Osteoblast (primary cell): ENCODE measurements at regions not wholly inside any gene's neighbourhood (a gene's known extent, or its start where the extent isn't known, plus 50 kb on each side); places are given as distances from the start of the nearest gene placed in this dataset.

Source experiments
- DNase-seq: peaks from one replicate; pipeline ENCODE4 v3.0.0; 2011; ENCODE audit warnings: low spot score, mixed read lengths; ENCODE audit not compliant: insufficient read length; ENCODE audit errors: missing footprints
- H2AFZ ChIP-seq: 2 replicates; pipeline ENCODE4 v1.6.0; 2011; ENCODE audit warnings: mild to moderate bottlenecking, low read length
- H3K27ac ChIP-seq: 2 replicates; pipeline ENCODE4 v1.5.1; 2011; ENCODE audit warnings: mild to moderate bottlenecking, low read depth, low read length, moderate library complexity
- H3K27me3 ChIP-seq: 2 replicates; pipeline ENCODE4 v1.6.0; 2012; ENCODE audit warnings: mild to moderate bottlenecking, control low read depth, inconsistent platforms, low read length, moderate library complexity; ENCODE audit not compliant: insufficient read depth
- H3K36me3 ChIP-seq: 2 replicates; pipeline ENCODE4 v1.5.1; 2011; ENCODE audit warnings: mild to moderate bottlenecking, low read length, control low read depth, moderate library complexity; ENCODE audit not compliant: insufficient read depth
- H3K4me1 ChIP-seq: 2 replicates; pipeline ENCODE4 v1.5.1; 2011; ENCODE audit warnings: mild to moderate bottlenecking, low read length, control low read depth, moderate library complexity; ENCODE audit not compliant: insufficient read depth
- H3K4me2 ChIP-seq: 2 replicates; pipeline ENCODE4 v1.6.0; 2011; ENCODE audit warnings: mild to moderate bottlenecking, low read length; ENCODE audit not compliant: insufficient read depth
- H3K4me3 ChIP-seq: fragments of 200-600 bp; sonication (generic); 3 replicates; pipeline ENCODE4 v1.5.1; 2012; ENCODE audit warnings: mild to moderate bottlenecking, low read length, inconsistent platforms; ENCODE audit not compliant: insufficient read depth
- H3K79me2 ChIP-seq: 2 replicates; pipeline ENCODE4 v1.6.0; 2012; ENCODE audit warnings: mild to moderate bottlenecking, low read length, control low read depth, inconsistent platforms; ENCODE audit not compliant: insufficient read depth
- H3K9me3 ChIP-seq: 2 replicates; pipeline ENCODE4 v1.5.1; 2011; ENCODE audit warnings: low read depth, low read length, control low read depth
- H4K20me1 ChIP-seq: 2 replicates; pipeline ENCODE4 v1.6.0; 2012; ENCODE audit warnings: mild to moderate bottlenecking, low read length, control low read depth; ENCODE audit not compliant: insufficient read depth
- CTCF ChIP-seq: IDR thresholded peaks from 2 replicates; pipeline ENCODE4 v1.5.1; 2011; ENCODE audit warnings: mild to moderate bottlenecking, low read depth, low read length, moderate library complexity; ENCODE audit errors: extremely low read depth

GRCh38 chr18:30819619-30820018 lies 222.9 kb downstream of the DSC3 start:
- H3K4me2 ChIP-seq, result no peak overlapping the region
- peaks cover 7% of the 10 kb centered on the region for H3K9me3 ChIP-seq
- no peaks in the 10 kb centered on the region for H3K36me3 ChIP-seq
- no peaks in the 10 kb centered on the region for H3K27me3 ChIP-seq
- H3K4me3 ChIP-seq, result no peak overlapping the region
- TF ChIP-seq CTCF, result no peak
- H3K79me2 ChIP-seq, result no peaks in the 10 kb centered on the region
- no peak overlapping the region for H3K27ac ChIP-seq
- no peak overlapping the region for H2AFZ ChIP-seq
- H3K4me1 ChIP-seq, result no peaks in the 10 kb centered on the region
- no peaks in the 10 kb centered on the region for H4K20me1 ChIP-seq
- no peak for DNase-seq

- Histone ChIP-seq H3K79me2 (no peaks in the 10 kb centered on the region), H3K36me3 (no peaks in the 10 kb centered on the region), H3K27me3 (no peaks in the 10 kb centered on the region), H3K4me3 (no peak overlapping the region), H2AFZ (no peak overlapping the region), H3K27ac (no peak overlapping the region), H3K9me3 (peaks cover 7% of the 10 kb centered on the region), H4K20me1 (no peaks in the 10 kb centered on the region), H3K4me1 (no peaks in the 10 kb centered on the region), H3K4me2 (no peak overlapping the region)
- TF ChIP-seq CTCF, result no peak
- no peak for DNase-seq
These were observed 228.1 kb downstream of the DSC3 start for GRCh38 chr18:30814446-30814845.

- Histone ChIP-seq H3K4me3 (no peak overlapping the region), H3K27ac (no peak overlapping the region), H3K9me3 (no peaks in the 10 kb centered on the region), H2AFZ (no peak overlapping the region), H3K4me2 (no peak overlapping the region), H3K27me3 (no peaks in the 10 kb centered on the region), H3K79me2 (no peaks in the 10 kb centered on the region), H4K20me1 (no peaks in the 10 kb centered on the region), H3K36me3 (no peaks in the 10 kb centered on the region), H3K4me1 (no peaks in the 10 kb centered on the region)
- DNase-seq, result no peak
- no peak for TF ChIP-seq CTCF
These were observed 231.0 kb downstream of the DSC3 start for GRCh38 chr18:30811580-30811979.

GRCh38 chr18:30810580-30810979 lies 232.0 kb downstream of the DSC3 start:
- Histone ChIP-seq H4K20me1 (no peaks in the 10 kb centered on the region), H3K4me3 (no peak overlapping the region), H3K27me3 (no peaks in the 10 kb centered on the region), H3K36me3 (no peaks in the 10 kb centered on the region), H2AFZ (no peak overlapping the region), H3K4me1 (no peaks in the 10 kb centered on the region), H3K4me2 (no peak overlapping the region), H3K79me2 (no peaks in the 10 kb centered on the region), H3K27ac (no peak overlapping the region), H3K9me3 (no peaks in the 10 kb centered on the region)
- no peak for DNase-seq
- no peak for TF ChIP-seq CTCF
